Smooth muscle cell (in vitro differentiated cells): ENCODE measurements at regions not wholly inside any gene's neighbourhood (a gene's known extent, or its start where the extent isn't known, plus 50 kb on each side); places are given as distances from the start of the nearest gene placed in this dataset.

Source experiments
- DNase-seq: peaks from one replicate; lab custom pipeline; 2025; ENCODE audit not compliant: unreplicated experiment; lab: John Stamatoyannopoulos, UW
- H2AFZ ChIP-seq: fragments of 200-600 bp; sonication (generic); 2 replicates; pipeline ENCODE4 v1.6.0; 2016; ENCODE audit warnings: antibody characterized with exemption, low read depth, mild to moderate bottlenecking
- H3F3A ChIP-seq: fragments of 200-600 bp; sonication (generic); 2 replicates; pipeline ENCODE4 v1.6.0; 2017; ENCODE audit warnings: antibody characterized with exemption, low read depth
- H3K27ac ChIP-seq: fragments of 200-600 bp; sonication (generic); 2 replicates; pipeline ENCODE4 v1.5.1; 2016; ENCODE audit warnings: low read depth, mild to moderate bottlenecking
- H3K27me3 ChIP-seq: fragments of 200-600 bp; sonication (generic); 2 replicates; pipeline ENCODE4 v1.6.1; 2016; ENCODE audit warnings: low read depth, mild to moderate bottlenecking
- H3K36me3 ChIP-seq: fragments of 200-600 bp; sonication (generic); 2 replicates; pipeline ENCODE4 v1.5.1; 2016; ENCODE audit warnings: low read depth
- H3K4me1 ChIP-seq: fragments of 200-600 bp; sonication (generic); 2 replicates; pipeline ENCODE4 v1.5.1; 2016; ENCODE audit warnings: low read depth
- H3K4me2 ChIP-seq: fragments of 200-600 bp; sonication (generic); 2 replicates; pipeline ENCODE4 v1.6.0; 2016; ENCODE audit warnings: mild to moderate bottlenecking
- H3K4me3 ChIP-seq: fragments of 200-600 bp; sonication (generic); 2 replicates; pipeline ENCODE4 v1.5.1; 2016; ENCODE audit warnings: mild to moderate bottlenecking
- H3K79me2 ChIP-seq: fragments of 200-600 bp; sonication (generic); 2 replicates; pipeline ENCODE4 v1.6.0; 2016; ENCODE audit warnings: low read depth, mild to moderate bottlenecking
- H3K9ac ChIP-seq: fragments of 200-600 bp; sonication (generic); 2 replicates; pipeline ENCODE4 v1.6.0; 2016; ENCODE audit warnings: low read depth
- H3K9me3 ChIP-seq: fragments of 200-600 bp; sonication (generic); replicated peaks from 2 replicates; pipeline ENCODE4 v1.5.1; 2016; ENCODE audit warnings: low read depth
- H4K20me1 ChIP-seq: fragments of 200-600 bp; sonication (generic); 2 replicates; pipeline ENCODE4 v1.6.0; 2016; ENCODE audit warnings: low read depth
- CTCF ChIP-seq: fragments of 200-600 bp; sonication (generic); IDR thresholded peaks from 2 replicates; pipeline ENCODE4 v1.5.1; 2017; ENCODE audit warnings: borderline replicate concordance, mild to moderate bottlenecking, antibody characterized with exemption; ENCODE audit not compliant: insufficient read depth, poor library complexity, severe bottlenecking
- WGBS: methylation state at CpG from one replicate; pipeline ENCODE4 v1.1.7; 2016; ENCODE audit warnings: low lambda C conversion rate; 5-methylcytosine and 5-hydroxymethylcytosine counted together

DNA sequence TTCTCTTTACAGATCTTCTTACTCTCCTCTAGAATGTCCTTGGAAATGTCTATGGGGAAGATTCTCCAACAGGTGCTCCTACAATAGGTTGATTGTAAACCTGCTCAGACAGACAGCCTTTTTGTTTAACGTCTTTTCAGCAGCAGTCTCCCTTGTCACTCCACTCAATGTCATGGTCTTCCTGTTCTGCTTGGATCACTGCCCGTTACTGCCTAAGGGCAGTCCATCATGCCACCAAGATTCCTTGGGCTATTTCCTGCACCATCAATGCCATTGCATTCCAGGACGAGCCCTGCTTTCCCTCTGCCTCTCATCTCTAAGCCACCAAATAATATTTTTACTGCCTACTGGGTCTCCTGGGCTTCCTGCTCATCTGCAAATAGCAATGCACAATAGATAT is 97.4 kb upstream of the GALNT5 start:
- H2AFZ ChIP-seq: no peak overlapping the region
- H3K9me3 ChIP-seq: no peaks in the 10 kb centered on the region
- H3K27ac ChIP-seq: no peak overlapping the region
- no peak overlapping the region for H3K9ac ChIP-seq
- no peaks in the 10 kb centered on the region for H3K79me2 ChIP-seq
- H3F3A ChIP-seq: no peaks in the 10 kb centered on the region
- WGBS: 69% methylated on average over 3 of the region's 3 CpGs
- no peaks in the 10 kb centered on the region for H3K36me3 ChIP-seq
- no peaks in the 10 kb centered on the region for H3K27me3 ChIP-seq
- H3K4me1 ChIP-seq: no peaks in the 10 kb centered on the region
- no peak for TF ChIP-seq CTCF
- H3K4me2 ChIP-seq: no peak overlapping the region
- DNase-seq: no peak
- H4K20me1 ChIP-seq: no peaks in the 10 kb centered on the region
- no peak overlapping the region for H3K4me3 ChIP-seq

GRCh38 chr2:157164370-157164769 is 93.1 kb upstream of the GALNT5 start:
- Histone ChIP-seq H3K9ac (no peak overlapping the region), H2AFZ (no peak overlapping the region), H3K27me3 (no peaks in the 10 kb centered on the region), H3K9me3 (no peaks in the 10 kb centered on the region), H3K4me3 (no peak overlapping the region), H4K20me1 (no peaks in the 10 kb centered on the region), H3K4me2 (no peak overlapping the region), H3K4me1 (no peaks in the 10 kb centered on the region), H3K79me2 (no peaks in the 10 kb centered on the region), H3K27ac (no peak overlapping the region), H3K36me3 (no peaks in the 10 kb centered on the region), H3F3A (no peaks in the 10 kb centered on the region)
- no peak for DNase-seq
- 94% methylated on average over 5 of the region's 5 CpGs for WGBS
- no peak for TF ChIP-seq CTCF

DNA sequence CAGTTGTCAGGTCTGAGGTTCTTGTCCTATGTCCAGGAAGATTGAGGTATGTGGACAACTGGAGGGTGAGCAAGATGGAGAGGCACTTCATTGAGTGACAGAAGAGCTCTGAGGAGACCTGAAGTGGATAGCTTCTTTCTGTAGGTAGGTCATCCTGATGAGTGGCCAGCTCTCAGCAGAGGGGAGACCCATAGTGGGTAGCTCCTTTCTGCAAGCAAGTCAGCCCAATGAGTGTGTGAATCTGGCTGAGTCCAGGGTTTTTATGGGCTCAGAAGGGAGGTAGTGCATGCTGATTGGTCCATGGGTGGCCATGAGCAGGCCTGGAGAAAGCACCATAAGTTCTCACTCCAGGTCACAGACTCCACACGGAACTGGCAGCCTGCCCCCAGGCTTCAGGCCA is 92.6 kb upstream of the GALNT5 start:
- 70% methylated on average over 1 of the region's 1 CpG for WGBS
- no peaks in the 10 kb centered on the region for H3K27me3 ChIP-seq
- DNase-seq: no peak
- no peak overlapping the region for H2AFZ ChIP-seq
- no peaks in the 10 kb centered on the region for H4K20me1 ChIP-seq
- no peak for TF ChIP-seq CTCF
- H3K9me3 ChIP-seq: no peaks in the 10 kb centered on the region
- no peak overlapping the region for H3K27ac ChIP-seq
- no peak overlapping the region for H3K4me2 ChIP-seq
- H3K9ac ChIP-seq: no peak overlapping the region
- no peaks in the 10 kb centered on the region for H3F3A ChIP-seq
- no peaks in the 10 kb centered on the region for H3K79me2 ChIP-seq
- H3K4me3 ChIP-seq: no peak overlapping the region
- H3K4me1 ChIP-seq: no peaks in the 10 kb centered on the region
- no peaks in the 10 kb centered on the region for H3K36me3 ChIP-seq

GRCh38 chr2:157168501-157168900 is 89.0 kb upstream of the GALNT5 start:
- Histone ChIP-seq H4K20me1 (no peaks in the 10 kb centered on the region), H3K4me2 (no peak overlapping the region), H3F3A (no peaks in the 10 kb centered on the region), H3K4me3 (no peak overlapping the region), H3K9me3 (no peaks in the 10 kb centered on the region), H3K36me3 (no peaks in the 10 kb centered on the region), H3K9ac (no peak overlapping the region), H3K4me1 (no peaks in the 10 kb centered on the region), H3K27me3 (no peaks in the 10 kb centered on the region), H3K27ac (no peak overlapping the region), H3K79me2 (no peaks in the 10 kb centered on the region), H2AFZ (no peak overlapping the region)
- DNase-seq: no peak
- no peak for TF ChIP-seq CTCF
- WGBS: 81% methylated on average over 3 of the region's 3 CpGs
